Jurkat, Clone E6-1 (cell line): ENCODE measurements at regions not wholly inside any gene's neighbourhood (a gene's known extent, or its start where the extent isn't known, plus 50 kb on each side); places are given as distances from the start of the nearest gene placed in this dataset.
"Not testable (repeated sequence)": the region's sequence is repeated elsewhere in the genome, so short reads cannot be mapped to it uniquely, and the experiment has no call there.

Source experiments
- DNase-seq: peaks from one replicate; pipeline ENCODE4 v3.0.0-alpha.2; 2011; ENCODE audit warnings: low read depth, low spot score
- H3K4me3 ChIP-seq: 2 replicates; pipeline ENCODE4 v1.5.1; 2011; ENCODE audit warnings: mild to moderate bottlenecking, low read length, control low read depth, moderate library complexity

GRCh38 chr3:74978684-74979083 is 364.2 kb upstream of the CNTN3 start:
- H3K4me3 ChIP-seq = no peak overlapping the region
- no peak for DNase-seq

- not testable (repeated sequence) for H3K4me3 ChIP-seq, DNase-seq
Measured at GRCh38 chr3:74985028-74985904, 370.8 kb upstream of the CNTN3 start.

GRCh38 chr3:74988095-74988494 is 373.6 kb upstream of the CNTN3 start:
- DNase-seq = no peak
- H3K4me3 ChIP-seq = no peak overlapping the region

GRCh38 chr3:74992898-74993297 is 378.4 kb upstream of the CNTN3 start:
- no peak for DNase-seq
- no peak overlapping the region for H3K4me3 ChIP-seq

- H3K4me3 ChIP-seq = no peak overlapping the region
- peak; percentile 3 for DNase-seq
Measured at GRCh38 chr3:75001330-75001729, 386.9 kb upstream of the CNTN3 start.

GRCh38 chr3:75012791-75013331 is 398.4 kb upstream of the CNTN3 start:
- no peak overlapping the region for H3K4me3 ChIP-seq
- no peak for DNase-seq

- H3K4me3 ChIP-seq = no peak overlapping the region
- no peak for DNase-seq
Measured at GRCh38 chr3:75014008-75014407, 399.5 kb upstream of the CNTN3 start.

- no peak for DNase-seq
- H3K4me3 ChIP-seq = no peak overlapping the region
Measured at GRCh38 chr3:75015280-75015679, 400.8 kb upstream of the CNTN3 start.

GRCh38 chr3:75035146-75035545 is 420.7 kb upstream of the CNTN3 start:
- no peak for DNase-seq
- no peak overlapping the region for H3K4me3 ChIP-seq

GRCh38 chr3:75042941-75043340 is 428.5 kb upstream of the CNTN3 start:
- no peak for DNase-seq
- H3K4me3 ChIP-seq = no peak overlapping the region

GRCh38 chr3:75048650-75049049 is 434.2 kb upstream of the CNTN3 start:
- no peak overlapping the region for H3K4me3 ChIP-seq
- no peak for DNase-seq

GRCh38 chr3:75049533-75049932 is 435.1 kb upstream of the CNTN3 start:
- DNase-seq = no peak
- H3K4me3 ChIP-seq = no peak overlapping the region

- no peak overlapping the region for H3K4me3 ChIP-seq
- DNase-seq = no peak
Measured at GRCh38 chr3:75059120-75059519, 444.7 kb upstream of the CNTN3 start.

GRCh38 chr3:75061806-75062205 is 447.3 kb upstream of the CNTN3 start:
- H3K4me3 ChIP-seq = no peak overlapping the region
- no peak for DNase-seq

GRCh38 chr3:75075158-75075557 is 460.7 kb upstream of the CNTN3 start:
- H3K4me3 ChIP-seq = no peak overlapping the region
- no peak for DNase-seq

GRCh38 chr3:75076481-75076880 is 462.0 kb upstream of the CNTN3 start:
- DNase-seq = no peak

GRCh38 chr3:75078290-75078689 is 463.8 kb upstream of the CNTN3 start:
- DNase-seq = no peak
- no peak overlapping the region for H3K4me3 ChIP-seq

More at GRCh38 chr3:75076481-75076880, 462.0 kb upstream of the CNTN3 start:
- no peak overlapping the region for H3K4me3 ChIP-seq

GRCh38 chr3:75082845-75083244 is 468.4 kb upstream of the CNTN3 start:
- no peak overlapping the region for H3K4me3 ChIP-seq
- DNase-seq = no peak

- H3K4me3 ChIP-seq = no peak overlapping the region
- DNase-seq = no peak
Measured at GRCh38 chr3:75089841-75090240, 475.4 kb upstream of the CNTN3 start.

- DNase-seq = no peak
- no peak overlapping the region for H3K4me3 ChIP-seq
Measured at GRCh38 chr3:75101329-75102147, 487.1 kb upstream of the CNTN3 start.
